Inferior parietal cortex (tissue), 1 donor: ENCODE measurements at regions not wholly inside any gene's neighbourhood (a gene's known extent, or its start where the extent isn't known, plus 50 kb on each side); places are given as distances from the start of the nearest gene placed in this dataset.

Experiments used
- DNase-seq: peaks from one replicate; pipeline ENCODE4 v3.0.0-alpha.2; 2016; ENCODE audit errors: extremely low spot score

- DNase-seq, result no peak
These were observed 289.9 kb downstream of the GASK1B start for GRCh38 chr4:157882901-157883300.

GRCh38 chr4:157880761-157881160 is 292.1 kb downstream of the GASK1B start:
- no peak for DNase-seq

DNA sequence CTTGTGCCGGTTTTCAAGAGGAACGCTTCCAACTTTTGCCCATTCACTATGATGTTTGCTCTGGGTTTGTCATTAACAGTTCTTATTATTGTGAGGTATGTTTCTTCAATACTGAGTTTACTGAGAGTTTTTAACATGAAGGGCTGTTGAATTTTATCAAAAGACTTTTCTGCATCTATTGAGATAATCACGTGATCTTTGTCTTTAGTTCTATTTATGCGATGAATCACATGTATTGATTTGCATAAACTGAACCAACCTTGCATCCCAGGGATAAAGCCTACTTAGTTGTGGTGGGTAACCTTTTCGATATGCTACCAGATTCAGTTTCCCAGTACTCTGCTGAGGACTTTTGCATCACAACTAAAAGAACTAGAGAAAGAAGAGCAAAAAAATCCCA is 318.0 kb downstream of the GASK1B start:
- no peak for DNase-seq

DNA sequence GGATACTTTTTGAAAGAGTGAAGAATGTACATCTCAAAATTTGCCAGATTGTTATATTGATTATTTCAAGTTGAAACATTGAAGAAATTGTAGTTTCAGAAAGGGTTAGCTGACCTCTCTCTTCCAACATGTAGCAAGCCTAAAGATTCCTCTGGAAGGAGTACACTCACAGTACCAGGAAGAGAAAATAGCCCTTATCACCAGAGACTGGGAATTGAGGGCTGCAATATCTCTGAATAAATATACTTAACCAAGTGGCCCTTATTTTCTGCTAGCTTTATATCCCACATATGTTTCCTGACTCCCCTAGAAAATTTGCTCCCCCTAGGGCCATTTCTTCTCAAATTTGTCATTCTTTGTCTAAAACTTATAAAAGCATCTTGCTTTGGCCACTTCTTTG is 332.2 kb downstream of the GASK1B start:
- DNase-seq, result no peak

DNA sequence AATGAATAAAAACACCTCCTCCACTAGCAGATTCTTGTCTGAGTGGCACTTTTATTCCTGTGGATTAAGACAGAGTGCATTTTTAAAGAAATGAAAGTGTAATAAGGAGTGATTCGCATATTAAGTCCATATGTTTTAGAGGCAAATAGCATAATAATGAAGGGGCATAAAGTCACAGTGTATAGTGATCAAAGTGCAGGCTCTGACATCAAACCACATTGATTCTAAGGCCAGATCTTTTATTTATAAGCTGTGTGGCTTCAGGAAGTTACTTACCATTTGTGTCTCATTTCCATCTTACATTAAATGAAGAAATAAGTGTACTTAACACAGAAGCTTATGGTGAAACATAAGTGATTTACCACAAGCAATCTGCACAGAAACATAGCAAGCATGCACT is 332.8 kb downstream of the GASK1B start:
- no peak for DNase-seq

DNA sequence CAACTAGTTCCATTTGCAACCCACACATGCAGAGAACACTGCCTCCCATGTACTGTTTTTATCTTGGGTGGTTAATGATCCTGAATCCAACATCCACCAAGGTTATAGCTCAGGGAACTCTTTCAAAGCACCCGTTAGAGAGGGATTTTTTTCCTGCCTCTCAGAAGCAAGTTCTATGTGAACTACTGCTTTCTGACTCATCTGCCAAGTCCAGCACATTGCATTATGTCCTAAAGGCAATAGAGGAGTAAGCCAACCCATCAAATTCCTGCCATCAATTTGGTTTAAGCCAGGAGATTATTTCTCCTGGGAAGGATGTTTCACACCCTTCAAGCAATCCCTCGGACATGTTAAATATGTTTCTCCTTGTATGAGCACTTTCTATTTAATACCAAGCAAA is 334.5 kb downstream of the GASK1B start:
- peak; percentile 13 for DNase-seq

- DNase-seq, result no peak
These were observed 335.6 kb downstream of the GASK1B start for GRCh38 chr4:157837071-157837703.

DNA sequence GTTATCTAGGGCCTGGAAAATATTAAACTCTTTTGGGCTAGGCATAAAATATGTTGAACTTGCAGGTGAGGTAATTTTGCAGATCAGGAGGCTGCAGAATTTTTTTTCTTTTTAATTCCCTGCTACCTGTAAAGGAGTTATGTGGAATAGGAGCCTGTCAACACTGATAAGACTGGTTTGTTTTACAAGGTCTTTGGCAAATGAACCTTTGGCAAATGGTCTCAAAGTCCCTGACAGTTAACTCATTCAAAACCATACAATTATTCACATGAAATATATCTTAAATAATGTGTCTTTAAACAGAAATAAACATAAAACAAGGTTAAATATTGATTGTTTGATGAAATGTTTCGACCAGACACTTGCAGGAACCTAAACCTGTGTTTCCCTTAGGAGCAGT is 340.2 kb downstream of the GASK1B start:
- DNase-seq, result no peak

DNA sequence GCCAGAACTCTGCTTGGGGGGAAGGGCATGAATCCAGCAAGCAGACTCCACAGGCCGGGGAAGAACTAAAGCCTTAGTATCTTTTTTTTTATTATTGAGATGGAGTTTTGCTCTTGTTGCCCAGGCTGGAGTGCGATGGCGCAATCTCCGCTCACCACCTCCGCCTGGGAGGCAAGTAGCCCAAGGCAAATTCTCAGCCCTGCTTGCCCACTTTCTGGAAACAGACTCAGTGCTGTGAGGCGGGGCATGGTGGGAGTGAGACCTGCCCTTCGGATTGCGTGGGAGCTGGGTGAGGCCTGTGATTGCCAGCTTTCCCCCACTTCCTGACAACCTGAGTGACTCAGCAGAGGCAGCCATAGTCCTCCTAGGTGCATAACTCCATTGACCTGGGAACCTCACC is 348.8 kb downstream of the GASK1B start:
- DNase-seq, result no peak

- DNase-seq, result no peak
These were observed 351.0 kb downstream of the GASK1B start for GRCh38 chr4:157821814-157822213.

DNA sequence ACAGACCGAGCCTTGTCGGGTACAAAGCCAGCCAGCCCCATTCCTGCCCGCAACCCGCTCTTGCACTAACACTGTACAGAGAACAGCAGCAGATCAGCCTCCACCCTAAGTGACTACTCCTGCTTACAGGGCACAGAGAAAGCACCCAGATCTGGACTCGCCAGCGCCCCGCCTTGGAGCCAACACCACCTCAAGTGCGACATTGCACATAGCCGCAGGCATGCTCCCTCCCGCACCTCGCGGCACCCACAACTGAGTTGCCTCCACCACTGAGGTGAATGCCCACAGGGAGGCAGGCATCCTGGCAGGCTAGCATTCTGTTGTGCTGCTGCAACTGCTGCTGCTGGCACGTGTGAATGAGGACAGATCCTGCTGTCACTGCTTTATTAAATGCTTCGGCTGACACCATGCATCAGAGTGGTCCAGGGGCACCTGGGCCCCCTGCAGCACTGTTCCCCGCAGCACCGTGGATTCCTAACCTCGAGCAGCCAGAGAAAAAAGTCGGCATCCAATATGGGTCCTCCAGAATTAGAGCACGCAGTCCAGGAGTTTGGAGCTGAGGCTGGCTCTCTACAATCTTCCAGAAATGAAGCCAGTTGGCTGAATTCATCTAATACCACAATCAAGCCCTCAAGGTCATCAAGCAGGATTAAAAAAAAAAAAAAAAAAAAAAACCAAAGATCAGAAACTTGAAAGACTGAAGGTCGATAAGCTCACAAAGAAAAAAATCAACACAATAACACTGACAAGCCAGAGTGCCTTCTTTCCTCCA is 352.9 kb downstream of the GASK1B start:
- DNase-seq, result no peak

DNA sequence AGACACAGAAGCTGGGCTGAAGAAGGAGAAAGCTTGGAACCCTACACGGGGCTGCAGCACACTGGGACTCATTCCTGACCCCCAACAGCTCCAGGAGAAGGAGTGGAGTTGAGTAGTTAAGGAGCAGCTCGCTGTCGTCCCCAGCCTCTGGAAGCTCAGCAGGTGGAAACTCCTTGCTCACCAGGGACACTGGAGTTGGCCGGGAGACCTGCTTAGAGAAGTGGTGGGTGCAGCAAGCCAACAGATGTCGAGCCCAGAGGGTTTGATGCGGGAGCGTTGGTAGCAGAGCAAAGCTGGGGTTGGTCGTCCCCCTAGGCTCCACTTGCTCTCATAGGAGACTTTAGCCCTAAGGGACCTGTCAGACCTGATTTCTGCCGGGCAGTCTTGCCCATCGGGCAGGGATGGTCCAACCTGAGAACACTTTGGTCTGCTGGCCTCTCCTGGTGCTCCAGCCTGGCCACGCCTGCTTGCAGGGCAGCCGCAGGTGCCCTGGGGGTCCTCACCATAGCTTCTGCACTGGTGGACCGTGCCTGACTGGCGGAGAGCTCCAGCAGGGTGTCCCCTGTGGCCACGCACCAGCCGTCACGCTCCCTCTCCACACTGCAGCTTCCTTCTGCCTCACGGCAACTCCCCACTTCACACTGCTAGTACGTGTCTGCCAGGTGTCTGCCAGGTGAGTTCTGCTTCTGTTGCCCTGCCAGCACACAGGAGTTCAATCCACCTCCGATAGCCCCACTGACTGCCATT is 353.7 kb downstream of the GASK1B start:
- no peak for DNase-seq

DNA sequence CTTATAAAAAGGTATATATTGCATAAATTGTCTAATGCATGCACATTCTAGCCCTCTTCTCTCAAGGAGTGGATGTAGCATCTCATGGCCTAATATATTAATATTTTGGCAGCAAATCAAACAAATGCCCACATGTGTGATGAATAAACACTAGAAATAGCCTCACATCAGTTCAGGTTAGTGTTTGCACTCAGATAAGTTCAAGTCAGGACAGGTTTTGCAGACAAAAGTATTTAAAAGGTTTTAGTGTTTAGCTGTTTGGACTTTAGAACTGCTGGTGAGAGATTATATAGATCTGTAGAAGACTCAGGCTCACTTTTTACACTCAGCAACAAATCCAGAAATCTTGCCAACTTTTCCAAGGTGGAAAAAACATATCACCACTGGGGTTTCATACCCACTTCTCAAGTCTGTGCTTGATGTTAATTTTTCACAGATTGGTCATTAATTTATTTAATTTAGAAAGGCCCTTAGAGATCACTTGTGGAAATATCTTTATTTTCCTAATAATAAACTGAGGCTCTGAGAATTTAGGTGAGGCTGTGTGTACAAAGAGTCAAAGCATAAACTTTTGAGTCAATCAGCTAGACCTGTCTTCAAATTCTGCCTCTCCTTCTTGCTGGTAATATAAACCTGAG is 362.6 kb downstream of the GASK1B start:
- DNase-seq, result no peak

DNA sequence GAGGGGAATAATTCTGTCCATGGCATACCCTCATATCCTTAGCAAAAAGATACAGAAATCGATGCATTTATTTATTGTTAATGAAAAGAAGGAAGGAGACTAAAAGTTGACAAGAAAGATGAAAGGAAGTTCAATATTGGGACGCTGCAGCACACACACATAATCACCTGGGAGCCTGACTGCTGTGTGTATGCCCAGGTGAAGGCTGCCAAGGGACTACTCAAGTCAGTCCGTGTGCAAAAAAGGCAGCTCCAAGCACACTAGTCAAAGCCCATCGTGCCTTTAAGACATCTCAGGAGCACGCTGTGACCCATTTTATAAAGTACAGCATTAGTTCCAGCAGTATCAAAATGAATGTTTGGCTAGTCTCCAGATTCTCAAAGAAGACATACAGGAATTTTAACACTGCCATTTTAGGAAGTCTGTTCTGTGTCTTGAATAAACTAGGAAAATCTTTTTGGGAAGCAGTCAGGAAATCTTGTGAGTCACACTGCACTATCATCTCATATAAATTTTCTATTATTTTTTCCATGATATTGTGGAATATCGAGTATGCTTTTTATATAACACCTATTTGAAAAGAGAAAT is 363.9 kb downstream of the GASK1B start:
- no peak for DNase-seq

- DNase-seq, result no peak
These were observed 366.6 kb downstream of the GASK1B start for GRCh38 chr4:157806184-157806583.

GRCh38 chr4:157804986-157805385 is 367.8 kb downstream of the GASK1B start:
- no peak for DNase-seq

GRCh38 chr4:157803845-157804521 is 368.8 kb downstream of the GASK1B start:
- DNase-seq, result no peak

GRCh38 chr4:157803421-157803820 is 369.4 kb downstream of the GASK1B start:
- DNase-seq, result no peak

- no peak for DNase-seq
These were observed 377.3 kb downstream of the GASK1B start for GRCh38 chr4:157795495-157795894.

DNA sequence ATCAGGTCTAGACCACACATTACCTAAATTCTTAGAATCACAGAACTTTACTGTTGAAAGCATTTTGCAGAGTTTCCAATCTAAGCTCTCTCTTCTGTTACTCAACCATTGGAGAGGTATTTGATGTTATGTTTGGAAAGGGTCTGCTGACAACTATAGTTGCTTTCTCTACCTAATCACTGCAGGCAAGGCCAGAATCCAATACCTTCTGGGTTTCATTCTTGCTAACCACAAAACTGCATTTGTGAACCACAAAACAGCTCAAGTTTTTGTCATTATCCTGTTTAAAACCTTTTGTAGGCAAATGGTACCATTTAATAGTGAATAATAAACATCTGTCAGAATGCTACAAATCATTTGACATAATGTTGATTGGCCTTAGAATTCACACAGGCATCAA is 380.1 kb downstream of the GASK1B start:
- DNase-seq, result no peak

DNA sequence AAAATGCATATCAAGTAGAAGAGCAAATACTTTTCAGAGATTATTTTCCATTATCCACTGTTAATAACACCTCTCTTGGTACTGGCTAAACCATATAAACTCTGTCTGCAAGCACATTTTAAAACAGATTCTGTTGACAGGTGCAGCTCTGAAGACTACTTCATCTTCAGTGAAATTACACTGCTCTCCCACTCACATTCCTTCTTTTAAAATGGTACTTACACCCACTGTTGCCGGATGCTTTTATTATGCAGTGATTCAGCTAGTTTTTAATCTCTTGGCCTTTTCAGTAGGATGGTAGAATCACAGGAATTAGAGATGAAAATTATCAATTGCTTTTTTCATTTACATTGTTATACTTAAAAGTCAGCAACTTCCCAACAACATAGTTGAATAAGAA is 381.6 kb downstream of the GASK1B start:
- peak; percentile 33 for DNase-seq
